ENCODE measurements at regions not wholly inside any gene's neighbourhood (a gene's known extent, or its start where the extent isn't known, plus 50 kb on each side); places are given as distances from the start of the nearest gene placed in this dataset.

- WGBS (ENCODE audit: insufficient coverage, low coverage, missing lambda C conversion rate): 94% methylated on average over 5 of the region's 5 CpGs
- no peak for FAIRE-seq
- peak in 1 of 3 experiments; percentile 26; a peak in 1 of 6 replicates for TF ChIP-seq CTCF (IDR thresholded peaks at IDR 0.05 in 2 of 3, conservative IDR thresholded peaks at IDR 0.05 in 1 of 3; ENCODE audit: insufficient read depth in 2 of 3, low read depth in 1 of 3, low read length in 3 of 3)
- TF ChIP-seq ZNF449 (CRISPR knock-in tag; IDR thresholded peaks at IDR 0.05): no peak
- TF ChIP-seq RAD21 (CRISPR knock-in tag; conservative IDR thresholded peaks at IDR 0.05 in 1 of 2, IDR thresholded peaks at IDR 0.05 in 1 of 2): peak in 1 of 2 experiments; percentile 48; a peak in 2 of 4 replicates
- Histone ChIP-seq H3K27me3 (ENCODE audit: control insufficient read depth in 2 of 2, insufficient read depth in 2 of 2, low read length in 2 of 2) (no peaks in the 10 kb centered on the region), H3K4me1 (replicated peaks in 1 of 2; ENCODE audit: control insufficient read depth in 2 of 2, insufficient read depth in 2 of 2, low read length in 2 of 2) (peaks cover 3 to 42% of the 10 kb centered on the region in 2 experiments; a peak in 4 of 5 replicates), H3K4me2 (ENCODE audit: insufficient read depth, low read length) (no peak overlapping the region), H3K9me1 (ENCODE audit: control insufficient read depth, insufficient read depth, low read length) (no peaks in the 10 kb centered on the region), H3K27ac (ENCODE audit: extremely low read depth, low read depth, low read length) (peak overlapping the region; percentile 85; the same call in 2 of the 3 replicates), H4K20me1 (replicated peaks; ENCODE audit: control insufficient read depth, insufficient read depth, low read length) (no peaks in the 10 kb centered on the region), H3K9ac (ENCODE audit: insufficient read depth in 1 of 2, low read depth in 2 of 2, low read length in 2 of 2) (peak overlapping the region in 1 of 2 experiments; percentile 54; a peak in 2 of 4 replicates), H3K9me3 (replicated peaks; ENCODE audit: control insufficient read depth, insufficient read depth, low read depth, low read length) (no peaks in the 10 kb centered on the region), H3K79me2 (ENCODE audit: control insufficient read depth, insufficient read depth, low read length) (no peaks in the 10 kb centered on the region), H3K36me3 (ENCODE audit: control insufficient read depth, insufficient read depth, low read length) (no peaks in the 10 kb centered on the region), H3K4me3 (no peak overlapping the region), H2AFZ (ENCODE audit: low read depth, low read length) (peak overlapping the region; percentile 76)
- ChIA-PET POLR2A (no interaction called here), CTCF (ENCODE audit: low intra/inter-chr PET ratio) (no interaction called here)
- DNase-seq (ENCODE audit: extremely low read depth in 1 of 4, low spot score in 3 of 4): no peak
- ATAC-seq: 0 out of 3 replicates have a peak, but pooled peaks have one; percentile 11
- in situ Hi-C loops (cut with MboI): no loop called here
- intact Hi-C loops (cut with micrococcal nuclease): loop anchor here (10.0 kb wide), 1 partner anchor 120 kb away; no protein-coding TSS in a partner anchor
- BruUV-seq (replicated peaks): no TSS peak
Observed at GRCh38 chr2:215794829-215795546, 218.4 kb downstream of the MREG start.
